ENCODE measurements at regions not wholly inside any gene's neighbourhood (a gene's known extent, or its start where the extent isn't known, plus 50 kb on each side); places are given as distances from the start of the nearest gene placed in this dataset.

DNA sequence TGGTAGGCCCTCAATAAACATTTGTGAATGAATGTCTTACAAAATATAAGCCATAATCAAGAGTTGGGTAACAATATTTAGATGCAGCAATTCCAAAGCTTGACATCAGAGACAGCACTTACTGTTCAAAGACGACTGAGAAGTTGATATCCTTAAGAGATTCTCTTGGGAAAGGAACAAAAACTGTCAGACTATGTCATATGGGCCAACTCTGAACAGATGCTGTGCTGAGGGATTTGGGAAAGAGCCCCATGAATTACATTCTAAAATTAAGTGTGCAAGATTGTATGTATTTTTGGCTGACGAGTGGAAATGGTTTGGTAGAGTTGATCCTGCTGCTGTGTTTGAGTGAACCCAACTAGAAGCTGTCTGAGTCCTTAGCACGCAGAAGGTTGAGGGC is 250.7 kb upstream of the LINC00305 start:
- H3K27ac ChIP-seq, result no peak overlapping the region
- H3K4me3 ChIP-seq, result no peak overlapping the region
- no peaks in the 10 kb centered on the region for H3K4me1 ChIP-seq (replicated peaks in 1 of 2)
- no peaks in the 10 kb centered on the region for H3K9me3 ChIP-seq (replicated peaks in 1 of 3)
- H3K36me3 ChIP-seq (replicated peaks in 1 of 2), result no peaks in the 10 kb centered on the region
- 78 to 87% (median 84%) methylated on average over 3 of the region's 3 CpGs for WGBS, 4 donors
- intact Hi-C loops (cut with DNase I), result no loop called here
- no peak for DNase-seq
- H3K27me3 ChIP-seq, result no peaks in the 10 kb centered on the region
- no peak for TF ChIP-seq POLR2A (IDR thresholded peaks at IDR 0.05)
- TF ChIP-seq, protein P1, sequence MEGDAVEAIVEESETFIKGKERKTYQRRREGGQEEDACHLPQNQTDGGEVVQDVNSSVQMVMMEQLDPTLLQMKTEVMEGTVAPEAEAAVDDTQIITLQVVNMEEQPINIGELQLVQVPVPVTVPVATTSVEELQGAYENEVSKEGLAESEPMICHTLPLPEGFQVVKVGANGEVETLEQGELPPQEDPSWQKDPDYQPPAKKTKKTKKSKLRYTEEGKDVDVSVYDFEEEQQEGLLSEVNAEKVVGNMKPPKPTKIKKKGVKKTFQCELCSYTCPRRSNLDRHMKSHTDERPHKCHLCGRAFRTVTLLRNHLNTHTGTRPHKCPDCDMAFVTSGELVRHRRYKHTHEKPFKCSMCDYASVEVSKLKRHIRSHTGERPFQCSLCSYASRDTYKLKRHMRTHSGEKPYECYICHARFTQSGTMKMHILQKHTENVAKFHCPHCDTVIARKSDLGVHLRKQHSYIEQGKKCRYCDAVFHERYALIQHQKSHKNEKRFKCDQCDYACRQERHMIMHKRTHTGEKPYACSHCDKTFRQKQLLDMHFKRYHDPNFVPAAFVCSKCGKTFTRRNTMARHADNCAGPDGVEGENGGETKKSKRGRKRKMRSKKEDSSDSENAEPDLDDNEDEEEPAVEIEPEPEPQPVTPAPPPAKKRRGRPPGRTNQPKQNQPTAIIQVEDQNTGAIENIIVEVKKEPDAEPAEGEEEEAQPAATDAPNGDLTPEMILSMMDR (IDR thresholded peaks at IDR 0.05), result no peak

DNA sequence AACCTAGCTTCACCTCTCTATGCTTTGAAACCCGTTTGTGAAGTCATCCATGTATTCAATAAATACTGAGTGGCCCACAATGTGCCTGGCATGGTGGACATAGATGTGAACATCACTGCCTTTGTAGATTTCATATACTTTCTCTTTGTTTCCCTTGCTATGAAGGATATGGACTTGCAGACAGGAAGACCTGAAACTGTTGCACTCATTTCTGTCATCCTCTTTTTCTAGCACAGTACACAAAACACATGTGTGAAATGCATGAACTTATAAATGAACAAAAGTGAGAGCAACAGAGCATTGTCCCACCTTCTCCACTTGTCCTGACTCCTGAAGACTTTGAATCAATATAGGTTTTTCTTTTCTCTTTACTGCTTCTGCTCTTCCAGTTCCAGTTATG is 249.4 kb upstream of the LINC00305 start:
- Histone ChIP-seq H3K4me1 (replicated peaks in 1 of 2) (no peaks in the 10 kb centered on the region), H3K4me3 (no peak overlapping the region), H3K27ac (no peak overlapping the region), H3K9me3 (replicated peaks in 1 of 3) (no peaks in the 10 kb centered on the region), H3K27me3 (no peaks in the 10 kb centered on the region), H3K36me3 (replicated peaks in 1 of 2) (no peaks in the 10 kb centered on the region)
- intact Hi-C loops (cut with DNase I), result no loop called here
- TF ChIP-seq, protein P1 (IDR thresholded peaks at IDR 0.05), result no peak
- no peak for TF ChIP-seq POLR2A (IDR thresholded peaks at IDR 0.05)
- 29 to 58% (median 40%) methylated on average over 1 of the region's 1 CpG for WGBS, 4 donors
- no peak for DNase-seq

DNA sequence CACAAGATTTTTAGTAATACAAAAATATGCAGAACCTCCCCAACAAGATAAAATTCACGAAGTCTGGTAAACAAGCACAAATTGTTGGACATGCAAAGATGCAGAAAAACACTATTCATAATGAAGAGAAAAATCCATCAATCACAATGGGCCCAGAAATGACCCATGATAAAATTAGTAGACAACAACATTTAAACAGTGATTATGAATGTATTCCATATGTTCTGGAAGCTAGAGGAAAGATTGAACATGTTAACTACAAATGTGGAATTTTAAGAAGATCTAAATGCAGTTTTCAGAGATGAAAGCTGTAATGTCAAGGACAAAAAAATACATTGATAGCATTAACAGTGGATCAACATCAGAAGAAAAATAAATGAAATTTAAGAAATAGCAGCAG is 243.3 kb upstream of the LINC00305 start:
- 39 to 44% (median 43%) methylated on average over 1 of the region's 1 CpG for WGBS, 4 donors
- no peak for DNase-seq
- H3K27ac ChIP-seq, result no peak overlapping the region
- intact Hi-C loops (cut with DNase I), result no loop called here
- H3K27me3 ChIP-seq, result no peaks in the 10 kb centered on the region
- no peak overlapping the region for H3K4me3 ChIP-seq
- H3K4me1 ChIP-seq (replicated peaks in 1 of 2), result no peaks in the 10 kb centered on the region
- H3K36me3 ChIP-seq (replicated peaks in 1 of 2), result no peaks in the 10 kb centered on the region
- TF ChIP-seq, protein P1 (IDR thresholded peaks at IDR 0.05), result no peak
- TF ChIP-seq POLR2A (IDR thresholded peaks at IDR 0.05), result no peak
- H3K9me3 ChIP-seq (replicated peaks in 1 of 3), result no peaks in the 10 kb centered on the region

DNA sequence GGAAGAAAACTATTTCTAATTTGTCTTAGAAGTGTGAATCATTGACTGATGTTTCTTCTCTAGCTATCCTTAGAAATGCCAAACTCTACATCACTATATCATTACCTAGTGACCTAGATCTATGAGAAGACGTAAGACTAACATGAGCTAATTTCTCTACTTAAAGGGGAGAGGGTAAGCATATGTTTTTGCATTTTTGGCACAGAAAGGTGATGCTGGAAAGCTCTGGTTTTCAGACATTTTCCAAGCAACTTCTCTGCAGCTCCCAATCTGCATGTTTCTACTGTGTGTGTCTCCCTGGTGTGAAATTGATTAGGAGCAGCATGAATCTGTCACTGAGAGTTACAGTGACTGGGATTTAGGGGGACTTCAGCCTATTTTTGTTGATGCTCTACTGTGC is 235.2 kb upstream of the LINC00305 start:
- no peak for DNase-seq
- 62 to 75% (median 72%) methylated on average over 1 of the region's 1 CpG for WGBS, 4 donors
- H3K27me3 ChIP-seq, result no peaks in the 10 kb centered on the region
- H3K4me3 ChIP-seq, result no peak overlapping the region
- TF ChIP-seq, protein P1 (IDR thresholded peaks at IDR 0.05), result no peak
- no peak for TF ChIP-seq POLR2A (IDR thresholded peaks at IDR 0.05)
- no peaks in the 10 kb centered on the region for H3K9me3 ChIP-seq (replicated peaks in 1 of 3)
- no peaks in the 10 kb centered on the region for H3K4me1 ChIP-seq (replicated peaks in 1 of 2)
- intact Hi-C loops (cut with DNase I), result no loop called here
- no peaks in the 10 kb centered on the region for H3K36me3 ChIP-seq (replicated peaks in 1 of 2)
- no peak overlapping the region for H3K27ac ChIP-seq

Measured in adrenal gland (tissue), 9 donors.